ENCODE measurements at regions not wholly inside any gene's neighbourhood (a gene's known extent, or its start where the extent isn't known, plus 50 kb on each side); places are given as distances from the start of the nearest gene placed in this dataset.

- H3K9me3 ChIP-seq (ENCODE audit: control insufficient read depth, insufficient read depth, low read depth, low read length): no peaks in the 10 kb centered on the region
- CTCF ChIA-PET: no interaction called here
- BruUV-seq (replicated peaks): no TSS peak
- H3K27ac ChIP-seq (ENCODE audit: low read length): no peak overlapping the region
- ATAC-seq (no peak), DNase-seq (ENCODE audit: low read depth, low spot score) (no peak)
- intact Hi-C loops (cut with micrococcal nuclease; ENCODE audit: unreplicated experiment): no loop called here
- H3K4me1 ChIP-seq (ENCODE audit: control insufficient read depth, insufficient read depth, low read length): no peaks in the 10 kb centered on the region
- TF ChIP-seq CTCF (IDR thresholded peaks at IDR 0.05): no peak
- no peak for TF ChIP-seq TCF7L2 (IDR thresholded peaks at IDR 0.05; ENCODE audit: low read depth, low read length)
- TF ChIP-seq, protein P1, sequence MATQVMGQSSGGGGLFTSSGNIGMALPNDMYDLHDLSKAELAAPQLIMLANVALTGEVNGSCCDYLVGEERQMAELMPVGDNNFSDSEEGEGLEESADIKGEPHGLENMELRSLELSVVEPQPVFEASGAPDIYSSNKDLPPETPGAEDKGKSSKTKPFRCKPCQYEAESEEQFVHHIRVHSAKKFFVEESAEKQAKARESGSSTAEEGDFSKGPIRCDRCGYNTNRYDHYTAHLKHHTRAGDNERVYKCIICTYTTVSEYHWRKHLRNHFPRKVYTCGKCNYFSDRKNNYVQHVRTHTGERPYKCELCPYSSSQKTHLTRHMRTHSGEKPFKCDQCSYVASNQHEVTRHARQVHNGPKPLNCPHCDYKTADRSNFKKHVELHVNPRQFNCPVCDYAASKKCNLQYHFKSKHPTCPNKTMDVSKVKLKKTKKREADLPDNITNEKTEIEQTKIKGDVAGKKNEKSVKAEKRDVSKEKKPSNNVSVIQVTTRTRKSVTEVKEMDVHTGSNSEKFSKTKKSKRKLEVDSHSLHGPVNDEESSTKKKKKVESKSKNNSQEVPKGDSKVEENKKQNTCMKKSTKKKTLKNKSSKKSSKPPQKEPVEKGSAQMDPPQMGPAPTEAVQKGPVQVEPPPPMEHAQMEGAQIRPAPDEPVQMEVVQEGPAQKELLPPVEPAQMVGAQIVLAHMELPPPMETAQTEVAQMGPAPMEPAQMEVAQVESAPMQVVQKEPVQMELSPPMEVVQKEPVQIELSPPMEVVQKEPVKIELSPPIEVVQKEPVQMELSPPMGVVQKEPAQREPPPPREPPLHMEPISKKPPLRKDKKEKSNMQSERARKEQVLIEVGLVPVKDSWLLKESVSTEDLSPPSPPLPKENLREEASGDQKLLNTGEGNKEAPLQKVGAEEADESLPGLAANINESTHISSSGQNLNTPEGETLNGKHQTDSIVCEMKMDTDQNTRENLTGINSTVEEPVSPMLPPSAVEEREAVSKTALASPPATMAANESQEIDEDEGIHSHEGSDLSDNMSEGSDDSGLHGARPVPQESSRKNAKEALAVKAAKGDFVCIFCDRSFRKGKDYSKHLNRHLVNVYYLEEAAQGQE (IDR thresholded peaks at IDR 0.05; ENCODE audit: insufficient read depth in 1 of 2, low read depth in 2 of 2, low read length in 1 of 2): no peak
- no peak for TF ChIP-seq POLR2AphosphoS5 (IDR thresholded peaks at IDR 0.05; ENCODE audit: low read depth, low read length)
- no peak for TF ChIP-seq SIN3A (IDR thresholded peaks at IDR 0.05; ENCODE audit: borderline replicate concordance, insufficient read depth, low read depth, low read length)
- H3K4me3 ChIP-seq (ENCODE audit: low read depth in 2 of 2, low read length in 2 of 2): no peak overlapping the region
- POLR2A ChIA-PET: no interaction called here
- in situ Hi-C loops (cut with HindIII; ENCODE audit: low pct_unique_long_range_greater_than_20kb, low sequenced_read_pairs): no loop called here
- H3K27me3 ChIP-seq (ENCODE audit: control insufficient read depth, insufficient read depth, low read length): no peaks in the 10 kb centered on the region; the same call in 1 of the 2 replicates
- no peaks in the 10 kb centered on the region for H3K36me3 ChIP-seq (ENCODE audit: control insufficient read depth, insufficient read depth, low read length)
Measured at GRCh38 chr9:28662675-28663074, 1089.4 kb upstream of the C9orf72 start.

DNA sequence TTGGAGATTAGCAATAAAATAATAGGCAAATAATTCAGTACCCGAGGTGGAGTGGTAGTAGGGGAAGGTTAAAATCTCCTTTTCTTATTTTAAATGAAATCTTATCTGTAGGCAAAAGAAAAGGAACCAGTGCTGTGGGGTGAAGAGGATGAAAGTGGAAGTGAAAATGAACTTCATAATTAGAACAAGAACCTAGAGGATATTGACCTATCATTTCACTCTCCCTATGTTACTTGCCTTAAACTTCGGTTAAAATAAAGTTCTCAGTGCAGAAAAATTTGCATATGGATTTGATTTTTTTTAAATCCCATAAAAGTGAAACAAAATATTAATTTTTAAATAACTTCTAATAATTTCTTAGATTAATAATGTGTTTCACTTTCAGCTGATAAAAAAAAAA is 1094.9 kb upstream of the C9orf72 start:
- no peaks in the 10 kb centered on the region for H3K36me3 ChIP-seq (ENCODE audit: control insufficient read depth, insufficient read depth, low read length)
- ATAC-seq (no peak), DNase-seq (ENCODE audit: low read depth, low spot score) (no peak)
- no peaks in the 10 kb centered on the region for H3K27me3 ChIP-seq (ENCODE audit: control insufficient read depth, insufficient read depth, low read length)
- no peak overlapping the region for H3K4me3 ChIP-seq (ENCODE audit: low read depth in 2 of 2, low read length in 2 of 2)
- H3K4me1 ChIP-seq (ENCODE audit: control insufficient read depth, insufficient read depth, low read length): no peaks in the 10 kb centered on the region
- intact Hi-C loops (cut with micrococcal nuclease; ENCODE audit: unreplicated experiment) (no loop called here), in situ Hi-C loops (cut with HindIII; ENCODE audit: low pct_unique_long_range_greater_than_20kb, low sequenced_read_pairs) (no loop called here)
- no peak overlapping the region for H3K27ac ChIP-seq (ENCODE audit: low read length)
- TF ChIP-seq, protein P1 (IDR thresholded peaks at IDR 0.05; ENCODE audit: insufficient read depth in 1 of 2, low read depth in 2 of 2, low read length in 1 of 2): no peak
- H3K9me3 ChIP-seq (ENCODE audit: control insufficient read depth, insufficient read depth, low read depth, low read length): no peaks in the 10 kb centered on the region
- CTCF ChIA-PET: no interaction called here
- BruUV-seq (replicated peaks): no TSS peak
- POLR2A ChIA-PET: no interaction called here
